ENCODE measurements at regions not wholly inside any gene's neighbourhood (a gene's known extent, or its start where the extent isn't known, plus 50 kb on each side); places are given as distances from the start of the nearest gene placed in this dataset.

DNA sequence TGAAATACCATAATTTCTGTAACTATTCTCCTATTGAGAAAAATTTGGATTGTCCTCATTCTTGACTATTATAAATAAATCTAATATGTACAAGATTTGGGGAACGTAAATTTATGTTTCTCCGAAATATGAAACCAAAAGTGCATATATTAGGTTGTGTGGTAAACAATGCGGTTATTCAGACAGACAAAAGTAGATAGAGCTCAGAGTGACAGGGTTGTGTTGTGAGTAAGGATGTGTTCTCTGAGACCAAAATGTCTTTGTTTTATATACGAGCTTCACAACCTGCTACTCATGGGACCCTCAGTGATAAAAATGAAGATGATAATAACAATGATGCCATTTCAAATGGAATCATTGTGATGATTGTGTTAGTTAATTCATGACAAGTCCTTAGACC lies 796.3 kb upstream of the SLC10A2 start:
- Histone ChIP-seq H3K4me3 (ENCODE audit: low read depth, low read length) (no peak overlapping the region), H3K36me3 (no peaks in the 10 kb centered on the region), H3K9me3 (ENCODE audit: severe bottlenecking) (no peaks in the 10 kb centered on the region), H3K27me3 (ENCODE audit: insufficient read depth, low read depth, severe bottlenecking) (no peaks in the 10 kb centered on the region), H3K27ac (no peak overlapping the region)
- no peak for DNase-seq
- TF ChIP-seq, protein P1, sequence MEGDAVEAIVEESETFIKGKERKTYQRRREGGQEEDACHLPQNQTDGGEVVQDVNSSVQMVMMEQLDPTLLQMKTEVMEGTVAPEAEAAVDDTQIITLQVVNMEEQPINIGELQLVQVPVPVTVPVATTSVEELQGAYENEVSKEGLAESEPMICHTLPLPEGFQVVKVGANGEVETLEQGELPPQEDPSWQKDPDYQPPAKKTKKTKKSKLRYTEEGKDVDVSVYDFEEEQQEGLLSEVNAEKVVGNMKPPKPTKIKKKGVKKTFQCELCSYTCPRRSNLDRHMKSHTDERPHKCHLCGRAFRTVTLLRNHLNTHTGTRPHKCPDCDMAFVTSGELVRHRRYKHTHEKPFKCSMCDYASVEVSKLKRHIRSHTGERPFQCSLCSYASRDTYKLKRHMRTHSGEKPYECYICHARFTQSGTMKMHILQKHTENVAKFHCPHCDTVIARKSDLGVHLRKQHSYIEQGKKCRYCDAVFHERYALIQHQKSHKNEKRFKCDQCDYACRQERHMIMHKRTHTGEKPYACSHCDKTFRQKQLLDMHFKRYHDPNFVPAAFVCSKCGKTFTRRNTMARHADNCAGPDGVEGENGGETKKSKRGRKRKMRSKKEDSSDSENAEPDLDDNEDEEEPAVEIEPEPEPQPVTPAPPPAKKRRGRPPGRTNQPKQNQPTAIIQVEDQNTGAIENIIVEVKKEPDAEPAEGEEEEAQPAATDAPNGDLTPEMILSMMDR (IDR thresholded peaks at IDR 0.05; ENCODE audit: low read depth, low read length), result no peak

DNA sequence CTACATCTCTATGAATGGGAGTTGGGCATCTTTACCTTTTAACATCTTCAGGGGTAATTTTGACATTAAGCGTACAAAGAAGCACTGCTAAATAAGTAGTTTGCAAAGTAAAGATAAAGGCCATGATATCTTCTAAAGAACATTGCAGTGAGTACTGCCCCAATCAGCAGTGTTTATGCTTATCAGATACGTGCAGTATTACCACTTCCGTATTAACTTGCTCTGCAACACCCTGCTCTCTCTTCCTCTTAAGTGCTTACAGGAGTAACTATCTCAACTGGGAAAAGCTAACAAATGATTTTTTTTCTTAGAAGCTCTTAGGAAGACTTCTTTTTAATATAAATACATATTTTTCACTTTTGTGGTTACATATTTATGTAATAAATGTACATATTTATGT lies 793.7 kb upstream of the SLC10A2 start:
- no peak overlapping the region for H3K27ac ChIP-seq
- no peak for DNase-seq
- H3K36me3 ChIP-seq, result no peaks in the 10 kb centered on the region
- no peaks in the 10 kb centered on the region for H3K9me3 ChIP-seq (ENCODE audit: severe bottlenecking)
- no peaks in the 10 kb centered on the region for H3K27me3 ChIP-seq (ENCODE audit: insufficient read depth, low read depth, severe bottlenecking)
- TF ChIP-seq, protein P1 (IDR thresholded peaks at IDR 0.05; ENCODE audit: low read depth, low read length), result no peak
- no peak overlapping the region for H3K4me3 ChIP-seq (ENCODE audit: low read depth, low read length)

DNA sequence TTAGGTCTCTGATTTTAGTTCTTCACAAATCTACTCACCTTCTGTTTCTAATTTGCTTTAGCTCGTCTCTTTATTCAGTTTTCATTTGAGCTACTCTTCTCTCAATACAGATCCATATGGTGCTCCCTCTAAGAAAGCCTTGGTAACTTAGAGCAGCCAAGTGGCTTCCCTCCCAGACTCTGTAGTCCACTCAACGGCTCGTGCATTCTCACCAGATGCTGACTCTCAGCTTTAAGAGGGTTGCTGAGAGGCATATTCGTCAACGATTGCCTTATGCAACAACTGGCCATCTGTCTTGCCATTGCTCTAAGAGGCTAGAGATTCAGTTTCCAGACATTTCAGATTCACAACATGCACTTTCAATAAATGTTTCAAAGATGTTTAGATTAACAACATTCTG lies 785.8 kb upstream of the SLC10A2 start:
- Histone ChIP-seq H3K36me3 (no peaks in the 10 kb centered on the region), H3K4me3 (ENCODE audit: low read depth, low read length) (no peak overlapping the region), H3K27me3 (ENCODE audit: insufficient read depth, low read depth, severe bottlenecking) (no peaks in the 10 kb centered on the region), H3K9me3 (ENCODE audit: severe bottlenecking) (no peaks in the 10 kb centered on the region), H3K27ac (peak overlapping the region; percentile 40)
- TF ChIP-seq, protein P1 (IDR thresholded peaks at IDR 0.05; ENCODE audit: low read depth, low read length), result no peak
- DNase-seq, result peak; percentile 83

DNA sequence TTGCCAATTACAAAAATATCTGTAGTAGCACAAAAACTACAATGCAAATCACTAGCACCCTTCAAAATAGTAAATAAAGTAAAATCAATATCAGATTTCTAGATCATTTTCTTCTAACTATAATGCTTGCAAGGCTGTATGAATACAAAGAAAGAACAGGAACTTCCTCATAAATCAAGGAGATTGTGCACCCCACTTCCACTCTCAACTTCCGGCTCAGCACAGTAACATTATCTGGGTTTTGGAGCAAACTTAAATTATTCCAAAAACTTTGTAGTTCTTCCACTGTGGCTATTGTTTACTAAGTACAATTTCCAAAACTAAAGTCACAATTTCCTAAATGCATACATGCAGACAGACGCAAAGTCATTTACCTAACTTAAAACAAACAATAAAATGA lies 778.3 kb upstream of the SLC10A2 start:
- no peak for DNase-seq
- TF ChIP-seq, protein P1 (IDR thresholded peaks at IDR 0.05; ENCODE audit: low read depth, low read length), result no peak
- Histone ChIP-seq H3K36me3 (no peaks in the 10 kb centered on the region), H3K27ac (no peak overlapping the region), H3K4me3 (ENCODE audit: low read depth, low read length) (no peak overlapping the region), H3K27me3 (ENCODE audit: insufficient read depth, low read depth, severe bottlenecking) (no peaks in the 10 kb centered on the region), H3K9me3 (ENCODE audit: severe bottlenecking) (no peaks in the 10 kb centered on the region)

DNA sequence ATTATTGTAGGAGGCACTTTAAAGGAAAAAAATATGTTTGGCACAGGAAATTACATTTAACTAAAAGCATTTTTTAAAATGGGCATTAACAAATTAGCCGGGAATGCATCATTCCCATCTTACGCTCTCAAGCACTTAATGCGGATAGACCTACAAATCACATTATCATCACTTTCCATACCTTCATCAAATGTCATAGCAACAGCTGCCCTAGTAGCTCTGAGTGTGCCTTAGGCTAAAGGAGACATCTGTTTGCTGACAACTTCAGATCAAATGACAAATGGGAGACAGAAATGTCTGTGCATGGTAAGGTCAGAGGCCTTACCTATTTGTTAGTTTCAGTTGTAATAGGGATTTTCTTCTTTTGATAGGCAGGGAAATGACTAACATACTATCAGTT lies 773.2 kb upstream of the SLC10A2 start:
- H3K9me3 ChIP-seq (ENCODE audit: severe bottlenecking), result no peaks in the 10 kb centered on the region
- DNase-seq, result peak; percentile 62
- TF ChIP-seq, protein P1 (IDR thresholded peaks at IDR 0.05; ENCODE audit: low read depth, low read length), result no peak
- no peaks in the 10 kb centered on the region for H3K27me3 ChIP-seq (ENCODE audit: insufficient read depth, low read depth, severe bottlenecking)
- no peaks in the 10 kb centered on the region for H3K36me3 ChIP-seq
- H3K4me3 ChIP-seq (ENCODE audit: low read depth, low read length), result no peak overlapping the region
- no peak overlapping the region for H3K27ac ChIP-seq

DNA sequence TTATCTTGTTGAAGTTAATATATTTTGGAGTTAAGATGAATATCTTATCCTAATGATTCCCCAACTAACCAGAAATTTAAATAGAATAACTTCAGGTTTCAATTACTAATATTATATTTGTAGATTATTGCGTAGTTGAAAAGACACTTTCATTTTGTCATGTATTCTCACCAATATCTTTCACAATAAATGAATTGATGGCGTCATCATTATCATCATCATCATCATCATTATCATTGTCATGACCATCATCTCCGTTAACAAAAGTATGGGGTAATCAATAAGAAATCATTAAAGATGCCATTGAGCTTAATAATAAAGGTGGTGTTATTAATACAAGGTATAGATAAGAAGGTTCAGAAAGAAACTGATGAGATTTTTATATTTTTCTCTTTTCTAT lies 768.8 kb upstream of the SLC10A2 start:
- Histone ChIP-seq H3K4me3 (ENCODE audit: low read depth, low read length) (no peak overlapping the region), H3K27ac (no peak overlapping the region), H3K9me3 (ENCODE audit: severe bottlenecking) (no peaks in the 10 kb centered on the region), H3K36me3 (no peaks in the 10 kb centered on the region), H3K27me3 (ENCODE audit: insufficient read depth, low read depth, severe bottlenecking) (no peaks in the 10 kb centered on the region)
- no peak for DNase-seq
- TF ChIP-seq, protein P1 (IDR thresholded peaks at IDR 0.05; ENCODE audit: low read depth, low read length), result no peak
